Fibroblast of lung (primary cell): ENCODE measurements at regions not wholly inside any gene's neighbourhood (a gene's known extent, or its start where the extent isn't known, plus 50 kb on each side); places are given as distances from the start of the nearest gene placed in this dataset.

Experiments
- EZH2 ChIP-seq: IDR thresholded peaks from 2 replicates; pipeline ENCODE4 v1.5.1; 2012; ENCODE audit warnings: low read length, control low read depth, mild to moderate bottlenecking; ENCODE audit errors: missing control alignments
- TF ChIP-seq, protein P1 (sequence below), 2 donors: IDR thresholded peaks in 1 of 2; conservative IDR thresholded peaks in 1 of 2; 1 replicate in 1 of 2; 2 replicates in 1 of 2; pipeline ENCODE4 v1.5.1; 2011 to 2012; ENCODE audit warnings: low read length in 2 of 2, control low read depth in 1 of 2, inconsistent platforms in 1 of 2, low read depth in 1 of 2, mild to moderate bottlenecking in 1 of 2

DNA sequence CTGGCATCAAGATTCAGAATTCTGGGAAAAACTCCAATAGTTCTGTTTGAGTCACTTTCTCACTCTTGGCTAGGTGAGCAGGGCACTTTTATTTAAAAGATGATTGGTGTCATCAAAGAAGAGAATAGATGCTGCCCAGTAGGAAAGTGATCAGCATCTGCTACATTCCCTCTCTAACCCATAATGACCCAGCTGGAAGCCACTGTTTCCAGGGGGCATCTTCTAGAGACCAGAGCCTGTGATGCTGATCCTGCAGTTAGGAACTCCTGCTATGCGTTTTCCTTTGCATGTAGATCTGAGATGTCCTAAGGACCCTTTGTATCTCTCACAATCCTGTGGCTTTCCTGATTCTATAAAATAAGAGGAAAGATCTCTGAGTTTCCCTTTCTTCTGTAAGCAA is 79.9 kb upstream of the TMTC1 start:
- TF ChIP-seq, protein P1, sequence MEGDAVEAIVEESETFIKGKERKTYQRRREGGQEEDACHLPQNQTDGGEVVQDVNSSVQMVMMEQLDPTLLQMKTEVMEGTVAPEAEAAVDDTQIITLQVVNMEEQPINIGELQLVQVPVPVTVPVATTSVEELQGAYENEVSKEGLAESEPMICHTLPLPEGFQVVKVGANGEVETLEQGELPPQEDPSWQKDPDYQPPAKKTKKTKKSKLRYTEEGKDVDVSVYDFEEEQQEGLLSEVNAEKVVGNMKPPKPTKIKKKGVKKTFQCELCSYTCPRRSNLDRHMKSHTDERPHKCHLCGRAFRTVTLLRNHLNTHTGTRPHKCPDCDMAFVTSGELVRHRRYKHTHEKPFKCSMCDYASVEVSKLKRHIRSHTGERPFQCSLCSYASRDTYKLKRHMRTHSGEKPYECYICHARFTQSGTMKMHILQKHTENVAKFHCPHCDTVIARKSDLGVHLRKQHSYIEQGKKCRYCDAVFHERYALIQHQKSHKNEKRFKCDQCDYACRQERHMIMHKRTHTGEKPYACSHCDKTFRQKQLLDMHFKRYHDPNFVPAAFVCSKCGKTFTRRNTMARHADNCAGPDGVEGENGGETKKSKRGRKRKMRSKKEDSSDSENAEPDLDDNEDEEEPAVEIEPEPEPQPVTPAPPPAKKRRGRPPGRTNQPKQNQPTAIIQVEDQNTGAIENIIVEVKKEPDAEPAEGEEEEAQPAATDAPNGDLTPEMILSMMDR (conservative IDR thresholded peaks at IDR 0.05 in 1 of 2, IDR thresholded peaks at IDR 0.05 in 1 of 2; ENCODE audit: low read depth in 1 of 2, low read length in 2 of 2) = no peak
- no peak for TF ChIP-seq EZH2
